Tibial nerve (tissue), 4 donors: ENCODE measurements at regions not wholly inside any gene's neighbourhood (a gene's known extent, or its start where the extent isn't known, plus 50 kb on each side); places are given as distances from the start of the nearest gene placed in this dataset.

Source experiments
- CTCF ChIP-seq, 5 experiments: fragments of 200-600 bp in 3 of 5; fragments of 450-650 bp in 2 of 5; sonication (generic) in 3 of 5; IDR thresholded peaks; one replicate each; pipeline ENCODE4 v1.5.1; 2016 to 2019; ENCODE audit warnings: antibody characterized with exemption in 5 of 5, mild to moderate bottlenecking in 3 of 5, moderate library complexity in 2 of 5
- EP300 ChIP-seq, 2 donors: sonication (generic); formaldehyde crosslinking; IDR thresholded peaks; one replicate each; pipeline ENCODE4 v1.6.1; 2017; ENCODE audit warnings: antibody characterized with exemption in 2 of 2, mild to moderate bottlenecking in 1 of 2
- POLR2A ChIP-seq, 2 donors: fragments of 450-650 bp; IDR thresholded peaks; one replicate each; pipeline ENCODE4 v1.6.1; 2017; ENCODE audit warnings: antibody characterized with exemption in 2 of 2, mild to moderate bottlenecking in 2 of 2, moderate library complexity in 2 of 2

DNA sequence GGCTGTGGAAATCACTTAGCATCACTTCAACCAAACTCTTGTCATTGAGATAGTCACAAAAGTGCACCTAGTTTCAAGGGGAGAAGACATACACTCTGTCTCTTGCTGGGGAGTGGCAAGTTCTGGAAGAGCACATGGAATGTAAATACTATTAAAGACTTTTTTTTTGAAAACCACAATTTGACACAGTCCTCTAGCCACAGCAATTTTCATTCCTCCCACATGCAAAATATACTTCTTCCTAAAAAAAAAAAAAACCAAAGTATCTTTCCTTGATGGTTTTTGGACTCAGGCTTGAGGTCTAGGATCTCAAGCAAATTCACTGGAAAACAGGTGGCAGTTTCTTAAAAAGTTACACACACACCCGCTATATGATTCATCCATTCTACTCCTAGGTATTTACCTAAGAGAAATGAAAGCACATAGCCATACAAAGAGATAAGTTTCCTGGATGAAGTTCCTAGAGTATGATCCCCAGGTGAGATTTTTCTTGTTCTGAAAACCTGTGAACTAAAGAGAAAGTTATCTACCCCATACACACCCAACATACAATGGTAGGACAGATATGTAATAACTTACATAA, 295.8 kb downstream of the SP3 start:
- TF ChIP-seq POLR2A (IDR thresholded peaks at IDR 0.05) (no peak), CTCF (IDR thresholded peaks at IDR 0.05) (no peak), EP300 (IDR thresholded peaks at IDR 0.05) (no peak)
